Stomach (tissue), 8 donors: ENCODE measurements at regions not wholly inside any gene's neighbourhood (a gene's known extent, or its start where the extent isn't known, plus 50 kb on each side); places are given as distances from the start of the nearest gene placed in this dataset.
A peak's percentile ranks its signal among the peaks of the same experiment; 100 is the strongest.

ENCODE experiments used
- DNase-seq, 2 donors: peaks; one replicate each; pipeline versions ENCODE4 v3.0.0 to v3.0.0-alpha.2; 2013 to 2019
- H3K27ac ChIP-seq, 5 donors: fragments of 200-600 bp in 4 of 5; sonication (generic) in 4 of 5; one replicate each; pipeline ENCODE4 v1.5.1; 2013 to 2019; ENCODE audit warnings: mild to moderate bottlenecking in 1 of 5, moderate library complexity in 1 of 5
- H3K27me3 ChIP-seq, 3 donors: fragments of 200-600 bp; sonication (generic); one replicate each; pipeline ENCODE4 v1.5.1; 2017 to 2019; ENCODE audit warnings: mixed run types in 1 of 3
- H3K36me3 ChIP-seq, 4 donors: fragments of 200-600 bp; sonication (generic); 1 replicate in 3 of 4; 2 replicates in 1 of 4; pipeline ENCODE4 v1.5.1; 2016 to 2019
- H3K4me1 ChIP-seq, 4 donors: fragments of 200-600 bp; sonication (generic); one replicate each; pipeline ENCODE4 v1.5.1; 2016 to 2019
- H3K4me3 ChIP-seq, 4 donors: fragments of 200-600 bp; sonication (generic) in 3 of 4; one replicate each; pipeline ENCODE4 v1.5.1; 2016 to 2019; ENCODE audit warnings: mild to moderate bottlenecking in 1 of 4
- H3K9me3 ChIP-seq, 4 donors: fragments of 200-600 bp; sonication (generic); one replicate each; pipeline ENCODE4 v1.5.1; 2016 to 2019
- CTCF ChIP-seq, 7 experiments: fragments of 450-650 bp in 4 of 7; fragments of 200-600 bp in 3 of 7; sonication (generic) in 3 of 7; IDR thresholded peaks; one replicate each; pipeline ENCODE4 v1.5.1; 2016 to 2019; ENCODE audit warnings: antibody characterized with exemption in 7 of 7, control low read depth in 2 of 7, mild to moderate bottlenecking in 1 of 7
- EP300 ChIP-seq: sonication (generic); formaldehyde crosslinking; IDR thresholded peaks from one replicate; pipeline ENCODE4 v1.6.1; 2017; ENCODE audit warnings: antibody characterized with exemption
- POLR2A ChIP-seq, 4 donors: fragments of 450-650 bp; IDR thresholded peaks; one replicate each; pipeline ENCODE4 v1.6.1; 2016; ENCODE audit warnings: antibody characterized with exemption in 4 of 4, control low read depth in 2 of 4, mild to moderate bottlenecking in 1 of 4, moderate library complexity in 1 of 4
- POLR2AphosphoS5 ChIP-seq, 3 donors: sonication (generic); formaldehyde crosslinking; IDR thresholded peaks; one replicate each; pipeline ENCODE4 v1.6.1; 2016; ENCODE audit warnings: antibody characterized with exemption in 3 of 3
- WGBS, 5 donors: extraction: QIAGEN DNeasy Blood & Tissue Kit in 3 of 5; methylation state at CpG; one replicate each; pipeline versions ENCODE4 v1.1.5 to v1.1.7; 2013 to 2018; 5-methylcytosine and 5-hydroxymethylcytosine counted together
- intact Hi-C: fragments of 100-400 bp; cut with DNase I; formaldehyde crosslinking; loops from one replicate; pipeline ENCODE4 v1.15.1; 2023; ENCODE audit warnings: low total_unique reads
- donor health status: healthy with polysubstance abuse.
- donor health status: Bipolar disorder and iron deficiency.
- donor health status: healthy.

GRCh38 chr2:13996527-13996926 lies 636.0 kb upstream of the LRATD1 start:
- Histone ChIP-seq H3K27ac (no peak overlapping the region), H3K4me1 (no peaks in the 10 kb centered on the region), H3K27me3 (no peaks in the 10 kb centered on the region), H3K9me3 (peaks cover 0 to 18% (median 9%) of the 10 kb centered on the region in 4 donors), H3K4me3 (no peak overlapping the region), H3K36me3 (no peaks in the 10 kb centered on the region)
- TF ChIP-seq POLR2A (IDR thresholded peaks at IDR 0.05) (no peak), CTCF (IDR thresholded peaks at IDR 0.05) (no peak), POLR2AphosphoS5 (IDR thresholded peaks at IDR 0.05) (no peak), EP300 (no peak)
- intact Hi-C loops = no loop called here
- no peak for DNase-seq

- Histone ChIP-seq H3K4me1 (peaks cover 0 to 10% (median 4%) of the 10 kb centered on the region in 4 donors), H3K27ac (no peak overlapping the region), H3K27me3 (no peaks in the 10 kb centered on the region), H3K36me3 (no peaks in the 10 kb centered on the region), H3K4me3 (no peak overlapping the region), H3K9me3 (peaks cover 0 to 11% (median 3%) of the 10 kb centered on the region in 4 donors)
- no peak for TF ChIP-seq EP300
- no peak for TF ChIP-seq POLR2AphosphoS5 (IDR thresholded peaks at IDR 0.05)
- no peak for TF ChIP-seq POLR2A (IDR thresholded peaks at IDR 0.05)
- no peak for TF ChIP-seq CTCF (IDR thresholded peaks at IDR 0.05)
- 45 to 64% (median 59%) methylated on average over 4 of the region's 4 CpGs for WGBS, 5 donors
- intact Hi-C loops = no loop called here
- DNase-seq = no peak
These were observed 621.3 kb upstream of the LRATD1 start for GRCh38 chr2:14011190-14011589.

- Histone ChIP-seq H3K27ac (no peak overlapping the region), H3K27me3 (no peaks in the 10 kb centered on the region), H3K4me1 (peaks cover 0 to 15% (median 7%) of the 10 kb centered on the region in 4 donors), H3K4me3 (no peak overlapping the region), H3K9me3 (peaks cover 0 to 4% (median under 1%) of the 10 kb centered on the region in 4 donors), H3K36me3 (no peaks in the 10 kb centered on the region)
- 47 to 56% (median 53%) methylated on average over 4 of the region's 4 CpGs for WGBS, 5 donors
- DNase-seq = no peak
- no peak for TF ChIP-seq POLR2A (IDR thresholded peaks at IDR 0.05)
- TF ChIP-seq POLR2AphosphoS5 (IDR thresholded peaks at IDR 0.05) = no peak
- TF ChIP-seq CTCF (IDR thresholded peaks at IDR 0.05) = no peak
- no peak for TF ChIP-seq EP300
- intact Hi-C loops = no loop called here
These were observed 617.3 kb upstream of the LRATD1 start for GRCh38 chr2:14015113-14015630.

GRCh38 chr2:14016289-14016955 lies 616.1 kb upstream of the LRATD1 start:
- Histone ChIP-seq H3K4me3 (no peak overlapping the region), H3K9me3 (no peaks in the 10 kb centered on the region), H3K36me3 (no peaks in the 10 kb centered on the region), H3K27ac (peak overlapping the region in 3 of 5 donors; percentile 5 to 72 (median 48)), H3K27me3 (no peaks in the 10 kb centered on the region), H3K4me1 (peaks cover 0 to 15% (median 7%) of the 10 kb centered on the region in 4 donors)
- TF ChIP-seq POLR2A (IDR thresholded peaks at IDR 0.05) (no peak), EP300 (no peak), CTCF (IDR thresholded peaks at IDR 0.05) (no peak), POLR2AphosphoS5 (IDR thresholded peaks at IDR 0.05) (peak in 2 of 3 donors; percentile 34 to 46)
- peak; percentile 40 to 73 for DNase-seq
- intact Hi-C loops = no loop called here
